Right atrium auricular region (tissue), 2 donors: ENCODE measurements at regions not wholly inside any gene's neighbourhood (a gene's known extent, or its start where the extent isn't known, plus 50 kb on each side); places are given as distances from the start of the nearest gene placed in this dataset.

Source experiments
- DNase-seq: peaks from one replicate; pipeline ENCODE4 v3.0.0-alpha.2; 2019; ENCODE audit warnings: low spot score
- H3K27ac ChIP-seq, 2 donors: fragments of 200-600 bp; sonication (generic); 1 replicate in 1 of 2; 2 replicates in 1 of 2; pipeline ENCODE4 v1.5.1; 2016 to 2019
- H3K27me3 ChIP-seq, 2 donors: fragments of 200-600 bp; sonication (generic); one replicate each; pipeline versions ENCODE4 v1.5.1 to v1.6.0; 2017 to 2019
- H3K36me3 ChIP-seq: fragments of 200-600 bp; sonication (generic); one replicate; pipeline ENCODE4 v1.5.1; 2016
- H3K4me1 ChIP-seq, 2 donors: fragments of 200-600 bp; sonication (generic); one replicate each; pipeline versions ENCODE4 v1.5.1 to v1.6.0; 2017 to 2019
- H3K4me3 ChIP-seq, 2 donors: fragments of 200-600 bp; sonication (generic); 1 replicate in 1 of 2; 2 replicates in 1 of 2; pipeline ENCODE4 v1.5.1; 2017 to 2019; ENCODE audit warnings: mild to moderate bottlenecking in 1 of 2, moderate library complexity in 1 of 2
- H3K9me3 ChIP-seq, 2 donors: fragments of 200-600 bp; sonication (generic); one replicate each; pipeline ENCODE4 v1.5.1; 2019
- TF ChIP-seq, protein P1 (sequence below), 2 donors: fragments of 200-600 bp; sonication (generic); IDR thresholded peaks; one replicate each; pipeline ENCODE4 v1.5.1; 2019; ENCODE audit warnings: antibody characterized with exemption in 2 of 2

DNA sequence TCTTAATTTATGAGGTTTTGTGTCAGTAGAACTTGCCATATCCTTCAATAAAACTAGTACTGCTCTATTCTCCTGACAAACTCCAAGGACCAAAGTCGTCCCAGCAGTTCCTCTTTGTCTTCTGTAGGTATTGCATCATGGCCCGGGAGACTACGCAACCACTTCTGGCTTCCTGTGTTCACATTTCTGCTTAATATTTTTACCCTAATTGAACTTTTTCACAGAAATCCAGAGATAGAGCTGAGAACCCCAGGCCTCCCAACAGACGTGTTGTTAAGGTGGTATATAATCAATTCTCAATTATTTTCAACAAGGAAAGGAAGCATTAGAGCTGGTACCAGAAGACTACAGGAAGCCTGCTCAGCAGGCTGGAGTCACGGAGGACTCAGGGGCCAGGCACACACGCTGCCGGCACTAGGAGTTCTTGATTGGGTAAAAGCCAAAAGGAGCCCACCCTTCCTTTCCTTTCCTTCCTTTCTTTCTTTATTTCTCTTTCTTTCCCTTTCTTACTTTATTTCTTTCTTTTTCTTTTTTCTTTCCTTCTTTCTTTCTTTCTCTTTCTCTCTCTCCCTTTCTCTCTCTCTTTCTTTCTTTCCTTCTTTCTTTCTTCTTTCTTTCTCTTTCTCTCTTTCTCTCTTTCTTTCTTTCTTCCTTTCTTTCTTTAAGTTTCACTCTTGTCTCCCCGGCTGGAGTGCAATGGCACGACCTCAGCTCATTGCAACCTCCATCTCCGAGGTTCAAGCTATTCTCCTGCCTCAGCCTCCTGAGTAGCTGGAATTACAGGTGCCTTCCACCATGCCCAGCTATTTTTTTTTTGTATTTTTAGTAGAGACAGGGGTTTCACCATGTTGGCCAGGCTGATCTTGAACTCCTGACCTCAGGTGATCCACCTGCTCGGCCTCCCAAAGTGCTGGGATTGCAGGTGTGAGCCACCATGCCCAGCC is 173.7 kb downstream of the ZBTB18 start:
- Histone ChIP-seq H3K4me1 (no peaks in the 10 kb centered on the region), H3K36me3 (no peaks in the 10 kb centered on the region), H3K27ac (no peak overlapping the region), H3K4me3 (no peak overlapping the region), H3K9me3 (no peaks in the 10 kb centered on the region), H3K27me3 (no peaks in the 10 kb centered on the region)
- no peak for DNase-seq
- TF ChIP-seq, protein P1, sequence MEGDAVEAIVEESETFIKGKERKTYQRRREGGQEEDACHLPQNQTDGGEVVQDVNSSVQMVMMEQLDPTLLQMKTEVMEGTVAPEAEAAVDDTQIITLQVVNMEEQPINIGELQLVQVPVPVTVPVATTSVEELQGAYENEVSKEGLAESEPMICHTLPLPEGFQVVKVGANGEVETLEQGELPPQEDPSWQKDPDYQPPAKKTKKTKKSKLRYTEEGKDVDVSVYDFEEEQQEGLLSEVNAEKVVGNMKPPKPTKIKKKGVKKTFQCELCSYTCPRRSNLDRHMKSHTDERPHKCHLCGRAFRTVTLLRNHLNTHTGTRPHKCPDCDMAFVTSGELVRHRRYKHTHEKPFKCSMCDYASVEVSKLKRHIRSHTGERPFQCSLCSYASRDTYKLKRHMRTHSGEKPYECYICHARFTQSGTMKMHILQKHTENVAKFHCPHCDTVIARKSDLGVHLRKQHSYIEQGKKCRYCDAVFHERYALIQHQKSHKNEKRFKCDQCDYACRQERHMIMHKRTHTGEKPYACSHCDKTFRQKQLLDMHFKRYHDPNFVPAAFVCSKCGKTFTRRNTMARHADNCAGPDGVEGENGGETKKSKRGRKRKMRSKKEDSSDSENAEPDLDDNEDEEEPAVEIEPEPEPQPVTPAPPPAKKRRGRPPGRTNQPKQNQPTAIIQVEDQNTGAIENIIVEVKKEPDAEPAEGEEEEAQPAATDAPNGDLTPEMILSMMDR (IDR thresholded peaks at IDR 0.05) = no peak

DNA sequence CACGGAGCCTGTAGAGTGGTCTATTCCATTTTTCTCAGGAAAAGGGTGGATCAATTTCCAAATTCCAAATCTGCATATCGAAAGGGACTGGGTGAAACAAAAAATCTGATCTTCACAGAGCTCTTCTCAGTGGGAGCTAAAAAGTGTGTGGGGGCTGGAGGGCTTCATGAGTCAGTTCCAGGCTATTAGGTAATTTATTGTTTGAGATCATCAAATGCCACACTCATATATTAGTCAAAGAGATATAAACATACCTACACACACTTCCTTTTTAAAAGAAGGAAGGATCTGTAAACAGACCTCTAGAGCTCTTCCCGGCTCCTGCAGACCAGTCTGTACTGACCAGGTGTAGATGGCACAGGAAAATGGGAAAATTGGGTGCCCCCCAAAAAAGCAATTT is 175.4 kb downstream of the ZBTB18 start:
- no peak for DNase-seq
- TF ChIP-seq, protein P1 (IDR thresholded peaks at IDR 0.05) = no peak
- no peaks in the 10 kb centered on the region for H3K36me3 ChIP-seq
- H3K9me3 ChIP-seq = no peaks in the 10 kb centered on the region
- no peaks in the 10 kb centered on the region for H3K27me3 ChIP-seq
- H3K27ac ChIP-seq = no peak overlapping the region
- H3K4me1 ChIP-seq = peaks cover 0 to 5% of the 10 kb centered on the region in 2 donors
- H3K4me3 ChIP-seq = no peak overlapping the region

GRCh38 chr1:244230470-244230869 is 179.4 kb downstream of the ZBTB18 start:
- Histone ChIP-seq H3K27me3 (no peaks in the 10 kb centered on the region), H3K27ac (no peak overlapping the region), H3K36me3 (no peaks in the 10 kb centered on the region), H3K9me3 (no peaks in the 10 kb centered on the region), H3K4me3 (no peak overlapping the region), H3K4me1 (peaks cover 0 to 11% of the 10 kb centered on the region in 2 donors)
- TF ChIP-seq, protein P1 (IDR thresholded peaks at IDR 0.05) = no peak
- DNase-seq = no peak

GRCh38 chr1:244231193-244231571 is 180.1 kb downstream of the ZBTB18 start:
- DNase-seq = no peak
- H3K4me3 ChIP-seq = peak overlapping the region in 1 of 2 donors; percentile 24
- H3K36me3 ChIP-seq = no peaks in the 10 kb centered on the region
- no peaks in the 10 kb centered on the region for H3K9me3 ChIP-seq
- H3K27me3 ChIP-seq = no peaks in the 10 kb centered on the region
- peaks cover 0 to 11% of the 10 kb centered on the region in 2 donors for H3K4me1 ChIP-seq
- H3K27ac ChIP-seq = no peak overlapping the region
- TF ChIP-seq, protein P1 (IDR thresholded peaks at IDR 0.05) = no peak

GRCh38 chr1:244231572-244232315 is 180.7 kb downstream of the ZBTB18 start:
- Histone ChIP-seq H3K36me3 (no peaks in the 10 kb centered on the region), H3K4me3 (peak overlapping the region in 1 of 2 donors; percentile 24), H3K27me3 (no peaks in the 10 kb centered on the region), H3K4me1 (peaks cover 0 to 11% of the 10 kb centered on the region in 2 donors), H3K27ac (no peak overlapping the region), H3K9me3 (no peaks in the 10 kb centered on the region)
- TF ChIP-seq, protein P1 (IDR thresholded peaks at IDR 0.05) = no peak
- no peak for DNase-seq
